Islet of Langerhans (tissue), 1 donor: ENCODE measurements at regions not wholly inside any gene's neighbourhood (a gene's known extent, or its start where the extent isn't known, plus 50 kb on each side); places are given as distances from the start of the nearest gene placed in this dataset.

Source experiments
- FAIRE-seq: peaks from one replicate; lab custom pipeline; 2011; peaks lifted over from hg19 to GRCh38; lab: Jason Lieb, UNC

GRCh38 chr9:17970277-17970676 lies 391.4 kb downstream of the SH3GL2 start:
- no peak for FAIRE-seq

- no peak for FAIRE-seq
These were observed 399.9 kb downstream of the SH3GL2 start for GRCh38 chr9:17978773-17979172.

GRCh38 chr9:17986595-17986994 lies 407.7 kb downstream of the SH3GL2 start:
- no peak for FAIRE-seq

GRCh38 chr9:17987189-17987588 lies 408.3 kb downstream of the SH3GL2 start:
- no peak for FAIRE-seq

GRCh38 chr9:17988489-17988888 lies 409.6 kb downstream of the SH3GL2 start:
- FAIRE-seq, result peak; percentile 76

- no peak for FAIRE-seq
These were observed 411.7 kb downstream of the SH3GL2 start for GRCh38 chr9:17990602-17991001.

GRCh38 chr9:17993024-17993423 lies 414.2 kb downstream of the SH3GL2 start:
- FAIRE-seq, result no peak

GRCh38 chr9:17994695-17995425 lies 416.0 kb downstream of the SH3GL2 start:
- FAIRE-seq, result no peak

- FAIRE-seq, result no peak
These were observed 417.9 kb downstream of the SH3GL2 start for GRCh38 chr9:17996728-17997127.

- FAIRE-seq, result no peak
These were observed 424.0 kb downstream of the SH3GL2 start for GRCh38 chr9:18002718-18003438.

GRCh38 chr9:18006591-18006990 lies 427.7 kb downstream of the SH3GL2 start:
- FAIRE-seq, result no peak

GRCh38 chr9:18007621-18008020 lies 428.8 kb downstream of the SH3GL2 start:
- FAIRE-seq, result no peak

- no peak for FAIRE-seq
These were observed 431.0 kb downstream of the SH3GL2 start for GRCh38 chr9:18009902-18010301.

- FAIRE-seq, result no peak
These were observed 431.6 kb downstream of the SH3GL2 start for GRCh38 chr9:18010492-18010891.

GRCh38 chr9:18012170-18012569 lies 433.3 kb downstream of the SH3GL2 start:
- FAIRE-seq, result no peak

GRCh38 chr9:18014556-18014955 lies 435.7 kb downstream of the SH3GL2 start:
- no peak for FAIRE-seq

GRCh38 chr9:18015116-18015515 lies 436.2 kb downstream of the SH3GL2 start:
- FAIRE-seq, result no peak

GRCh38 chr9:18017136-18017535 lies 438.3 kb downstream of the SH3GL2 start:
- FAIRE-seq, result no peak

- no peak for FAIRE-seq
These were observed 439.4 kb downstream of the SH3GL2 start for GRCh38 chr9:18018221-18018620.

GRCh38 chr9:18018661-18019060 lies 439.8 kb downstream of the SH3GL2 start:
- FAIRE-seq, result no peak

- no peak for FAIRE-seq
These were observed 441.4 kb downstream of the SH3GL2 start for GRCh38 chr9:18020121-18020745.

- no peak for FAIRE-seq
These were observed 443.8 kb downstream of the SH3GL2 start for GRCh38 chr9:18022642-18023041.

GRCh38 chr9:18023332-18023731 lies 444.5 kb downstream of the SH3GL2 start:
- no peak for FAIRE-seq
